ENCODE measurements at regions not wholly inside any gene's neighbourhood (a gene's known extent, or its start where the extent isn't known, plus 50 kb on each side); places are given as distances from the start of the nearest gene placed in this dataset.

DNA sequence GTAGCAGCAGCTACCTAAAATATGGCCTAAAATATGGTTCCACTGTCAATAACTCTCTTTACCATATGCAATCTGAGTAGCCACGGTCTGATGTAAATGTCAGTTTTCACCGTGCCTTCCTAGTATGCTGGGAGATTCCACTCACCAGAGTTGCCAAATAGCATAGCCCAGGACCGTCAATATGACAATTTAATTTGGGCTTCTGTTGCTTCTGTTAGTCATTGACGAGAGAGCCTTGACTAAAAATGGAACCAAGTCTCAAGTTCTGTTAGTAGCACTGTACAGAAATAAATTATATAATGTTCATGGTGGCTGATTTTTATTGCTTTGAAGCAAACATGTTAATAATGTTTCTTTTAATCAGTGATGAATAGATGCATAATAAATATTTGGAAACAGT is 348.4 kb downstream of the BCAT1 start:
- no peak for DNase-seq

- DNase-seq = no peak
These were observed 349.2 kb downstream of the BCAT1 start for GRCh38 chr12:24599736-24600135.

- DNase-seq = no peak
These were observed 351.3 kb downstream of the BCAT1 start for GRCh38 chr12:24597580-24597979.

GRCh38 chr12:24596768-24597388 is 352.0 kb downstream of the BCAT1 start:
- DNase-seq = no peak

- no peak for DNase-seq
These were observed 353.2 kb downstream of the BCAT1 start for GRCh38 chr12:24595652-24596235.

GRCh38 chr12:24591715-24592440 is 357.0 kb downstream of the BCAT1 start:
- no peak for DNase-seq

- no peak for DNase-seq
These were observed 357.7 kb downstream of the BCAT1 start for GRCh38 chr12:24591079-24591626.

DNA sequence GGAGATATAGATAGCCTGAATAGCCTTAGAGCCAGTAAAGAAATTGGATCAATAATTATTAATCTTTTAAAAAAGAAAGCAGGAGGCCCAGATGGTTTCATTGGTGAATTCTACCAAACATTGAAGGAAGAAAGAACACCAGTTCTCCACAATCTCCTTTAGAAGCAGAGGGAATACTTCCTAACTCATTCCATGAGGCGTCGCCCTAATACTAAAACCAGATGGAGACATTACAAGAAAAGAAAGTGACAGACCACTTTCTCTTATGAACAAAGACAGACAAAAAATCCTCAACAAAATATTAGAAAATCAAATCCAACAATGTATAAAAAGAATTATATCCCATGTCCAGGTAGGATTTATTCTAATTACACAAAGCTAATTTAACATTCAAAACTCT is 362.6 kb downstream of the BCAT1 start:
- DNase-seq = no peak

DNA sequence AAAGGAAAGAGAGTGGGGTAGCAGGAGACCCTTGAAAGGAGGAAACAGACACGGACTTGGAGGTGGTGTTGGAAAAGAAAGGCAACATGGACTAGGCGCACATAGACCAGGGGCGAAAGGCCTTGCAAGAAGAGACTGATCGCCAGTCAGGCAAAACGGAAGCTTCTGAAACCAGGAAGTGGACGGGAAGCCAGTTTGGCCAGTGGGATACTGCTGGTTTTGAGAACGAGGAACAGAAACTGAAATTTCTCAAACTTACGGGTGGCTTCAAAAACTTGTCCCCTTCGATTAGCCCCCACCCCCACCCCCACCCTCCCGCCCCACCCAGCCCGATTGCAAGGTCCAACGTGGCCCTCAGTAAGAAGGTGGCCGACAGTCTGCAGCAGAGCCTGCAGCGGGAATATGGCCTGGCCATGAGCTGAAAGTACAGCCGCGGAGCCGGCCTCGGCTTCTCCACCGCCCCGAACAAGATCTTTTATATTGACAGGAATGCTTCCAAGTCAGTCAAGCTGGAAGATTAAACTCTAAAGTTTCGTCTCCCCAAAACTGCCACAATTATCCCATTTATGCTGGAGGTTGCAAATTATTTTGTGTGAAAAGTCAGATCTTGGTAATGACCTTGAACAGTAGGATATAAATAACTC is 364.7 kb downstream of the BCAT1 start:
- DNase-seq = no peak

DNA sequence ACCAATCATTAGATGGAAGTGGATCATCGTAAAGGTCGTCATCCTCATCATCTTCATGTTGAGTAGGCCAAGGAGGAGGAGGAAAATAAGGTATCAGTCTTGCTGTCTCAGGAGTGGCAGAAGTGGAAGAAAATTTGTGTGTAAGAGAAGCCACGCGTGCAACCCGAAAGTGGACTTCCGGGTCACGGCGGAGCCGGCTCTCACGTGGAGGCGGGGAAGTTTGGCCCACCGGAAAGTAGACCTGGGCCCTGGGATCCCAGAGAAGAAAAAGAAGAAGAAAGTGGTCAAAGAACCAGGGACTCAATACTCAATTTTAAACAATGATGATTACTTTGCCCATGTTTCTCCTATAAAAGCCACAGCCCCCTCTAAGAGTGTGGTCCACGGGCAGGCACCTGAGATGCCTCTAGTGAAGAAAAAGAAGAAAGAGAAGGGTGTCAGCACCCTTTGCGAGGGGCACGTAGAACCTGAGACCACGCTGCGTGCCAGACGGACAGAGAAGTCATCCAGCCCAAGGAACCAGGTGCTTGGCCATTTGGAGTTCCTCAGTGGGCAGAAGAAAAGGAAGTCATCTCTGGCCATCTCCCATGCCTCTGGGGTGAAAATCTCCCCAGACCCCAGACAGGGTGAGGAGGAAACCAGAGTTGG is 365.8 kb downstream of the BCAT1 start:
- no peak for DNase-seq

DNA sequence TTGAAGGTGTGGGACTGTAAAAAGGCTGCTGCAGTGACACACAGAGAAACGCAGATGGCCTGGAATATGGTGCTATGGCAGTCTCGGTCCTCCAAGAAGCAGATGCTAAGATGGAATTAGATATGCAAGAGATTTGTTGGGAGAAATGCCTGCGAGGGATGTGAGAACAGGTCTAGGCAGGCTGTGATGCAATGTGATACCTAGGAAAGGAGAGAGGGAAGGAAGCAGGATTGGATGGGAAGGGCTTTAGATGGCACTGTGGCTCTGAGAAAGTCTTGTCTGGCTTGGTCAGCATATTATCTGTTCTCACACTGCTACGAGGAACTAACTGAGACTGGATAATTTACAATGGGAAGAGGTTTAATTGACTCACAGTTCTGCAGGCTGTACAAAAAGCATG is 374.4 kb downstream of the BCAT1 start:
- no peak for DNase-seq

DNA sequence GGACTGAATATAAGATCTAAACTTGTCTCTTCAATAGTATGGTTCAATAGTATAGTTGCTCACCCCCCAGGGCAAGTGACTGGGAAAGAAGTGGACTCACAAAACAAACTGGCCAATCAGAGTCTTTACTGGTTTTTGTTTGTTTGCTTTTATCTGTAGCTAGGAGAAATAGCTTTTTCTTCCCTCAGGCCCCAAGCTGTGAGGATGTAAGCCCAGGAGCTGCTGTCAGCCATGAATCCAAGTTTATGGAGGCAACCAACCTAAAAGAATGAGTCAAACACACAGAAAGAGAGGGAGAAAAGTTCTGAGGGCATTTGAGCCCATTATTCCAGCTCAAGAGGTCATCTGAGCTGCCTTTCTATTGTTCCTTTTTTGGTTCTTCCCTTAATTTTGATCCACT is 375.3 kb downstream of the BCAT1 start:
- DNase-seq = no peak

- no peak for DNase-seq
These were observed 383.6 kb downstream of the BCAT1 start for GRCh38 chr12:24565300-24565699.

GRCh38 chr12:24562771-24563431 is 386.0 kb downstream of the BCAT1 start:
- no peak for DNase-seq

GRCh38 chr12:24561882-24562770 is 386.8 kb downstream of the BCAT1 start:
- DNase-seq = no peak

- no peak for DNase-seq
These were observed 387.5 kb downstream of the BCAT1 start for GRCh38 chr12:24561411-24561871.

DNA sequence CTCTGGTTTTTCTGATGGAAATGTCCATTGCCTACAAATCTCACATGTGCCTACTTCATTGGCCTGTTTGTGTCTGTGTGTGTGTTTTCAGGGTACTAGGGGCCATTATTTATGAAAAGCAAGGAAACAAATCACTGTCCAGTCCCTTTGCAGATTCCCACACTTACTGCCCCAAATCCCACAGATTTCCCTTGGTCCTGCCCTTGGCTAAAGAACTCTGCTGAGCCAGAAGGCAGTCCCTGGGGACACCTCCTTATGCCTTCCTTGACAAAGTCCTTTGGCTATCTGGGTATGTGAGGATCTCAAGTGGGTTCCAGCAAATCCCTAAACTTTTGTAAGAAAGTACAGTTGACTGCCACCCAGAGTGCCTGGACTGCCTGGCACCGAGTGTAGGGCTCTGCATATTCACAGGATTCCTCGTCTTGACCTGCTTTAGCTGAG is 388.1 kb downstream of the BCAT1 start:
- DNase-seq = no peak

GRCh38 chr12:24560192-24560775 is 388.6 kb downstream of the BCAT1 start:
- DNase-seq = no peak

DNA sequence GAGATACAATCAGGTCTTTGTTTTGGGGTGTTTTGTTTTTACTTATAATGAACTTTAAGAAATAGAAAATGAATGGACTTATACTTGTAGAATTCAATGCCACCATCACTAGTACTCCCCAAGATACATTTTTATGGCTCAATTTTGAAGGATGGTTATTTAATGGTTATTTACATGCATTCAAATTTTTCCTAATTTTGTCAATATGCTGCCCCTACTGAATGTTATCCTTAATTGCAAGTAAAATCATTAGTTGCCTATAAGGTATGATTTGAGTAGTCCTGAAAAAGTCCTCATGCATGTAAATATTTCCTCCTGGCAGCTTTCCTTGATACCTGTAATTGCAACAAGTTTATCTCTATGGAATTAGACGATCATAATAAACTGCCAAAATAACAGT is 391.2 kb downstream of the BCAT1 start:
- DNase-seq = no peak

- no peak for DNase-seq
These were observed 393.2 kb downstream of the BCAT1 start for GRCh38 chr12:24555730-24556129.

Measured in GOT3 (cell line).